ENCODE measurements at regions not wholly inside any gene's neighbourhood (a gene's known extent, or its start where the extent isn't known, plus 50 kb on each side); places are given as distances from the start of the nearest gene placed in this dataset.

DNA sequence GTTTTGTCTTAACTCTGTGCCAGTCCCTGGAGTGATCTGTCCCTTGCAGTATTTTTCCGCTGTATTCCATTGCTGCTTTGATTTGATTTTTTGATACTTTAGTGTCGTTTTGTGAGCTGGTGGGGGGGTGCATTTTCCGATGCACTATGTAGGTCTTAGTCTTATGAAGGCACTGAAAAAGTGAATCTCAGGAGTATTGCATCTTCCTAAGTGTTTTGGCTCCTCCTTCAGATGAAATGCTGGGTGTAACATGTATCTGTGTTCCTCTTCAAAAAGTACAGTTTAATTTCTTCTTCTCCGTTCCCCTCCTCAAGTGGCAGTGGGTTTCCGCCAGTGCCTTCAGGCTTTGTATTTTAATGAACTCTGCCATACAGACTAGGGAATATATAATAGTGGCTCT, 580.7 kb upstream of the GJE1 start:
- Histone ChIP-seq H3K36me3 (ENCODE audit: control insufficient read depth, insufficient read depth, low read length) (no peaks in the 10 kb centered on the region), H3K4me1 (ENCODE audit: control insufficient read depth, insufficient read depth, low read length) (no peaks in the 10 kb centered on the region), H3K27me3 (ENCODE audit: control insufficient read depth, insufficient read depth, low read length) (no peaks in the 10 kb centered on the region), H3K4me3 (ENCODE audit: low read depth, low read length) (no peak overlapping the region), H3K27ac (ENCODE audit: low read depth, low read length) (peak overlapping the region; percentile 6), H3K9me3 (ENCODE audit: control insufficient read depth, insufficient read depth, low read length) (peaks cover 1% of the 10 kb centered on the region)
- WGBS (ENCODE audit: insufficient coverage) = 80% methylated on average over 1 of the region's 5 CpGs
- DNase-seq (ENCODE audit: low read depth in 4 of 6, low spot score in 6 of 6) = no peak

DNA sequence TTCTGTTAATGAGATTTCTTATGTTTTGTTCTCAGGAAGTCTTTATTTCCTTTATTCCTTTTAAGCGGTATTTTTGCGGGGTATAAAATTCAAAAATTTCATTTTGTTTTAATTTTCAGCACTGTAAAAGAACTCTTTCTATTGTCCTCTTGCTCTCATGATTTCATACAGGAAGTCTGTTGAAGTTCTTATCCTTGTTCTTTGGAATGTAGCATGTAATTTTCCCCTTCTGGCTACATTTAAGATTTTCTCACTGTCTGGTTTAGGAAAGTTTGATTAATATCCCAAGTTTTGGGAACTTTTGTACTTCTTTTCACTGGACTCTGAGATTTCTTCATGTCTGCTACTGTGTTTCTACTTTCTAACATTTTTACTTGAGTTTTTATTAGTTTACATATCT, 581.4 kb upstream of the GJE1 start:
- Histone ChIP-seq H3K27me3 (ENCODE audit: control insufficient read depth, insufficient read depth, low read length) (no peaks in the 10 kb centered on the region), H3K4me3 (ENCODE audit: low read depth, low read length) (no peak overlapping the region), H3K36me3 (ENCODE audit: control insufficient read depth, insufficient read depth, low read length) (no peaks in the 10 kb centered on the region), H3K4me1 (ENCODE audit: control insufficient read depth, insufficient read depth, low read length) (no peaks in the 10 kb centered on the region), H3K9me3 (ENCODE audit: control insufficient read depth, insufficient read depth, low read length) (peaks cover 4% of the 10 kb centered on the region), H3K27ac (ENCODE audit: low read depth, low read length) (no peak overlapping the region)
- no peak for DNase-seq (ENCODE audit: low read depth in 4 of 6, low spot score in 6 of 6)
- no CpG with 5 or more reads among the region's 2 CpGs for WGBS (ENCODE audit: insufficient coverage)

DNA sequence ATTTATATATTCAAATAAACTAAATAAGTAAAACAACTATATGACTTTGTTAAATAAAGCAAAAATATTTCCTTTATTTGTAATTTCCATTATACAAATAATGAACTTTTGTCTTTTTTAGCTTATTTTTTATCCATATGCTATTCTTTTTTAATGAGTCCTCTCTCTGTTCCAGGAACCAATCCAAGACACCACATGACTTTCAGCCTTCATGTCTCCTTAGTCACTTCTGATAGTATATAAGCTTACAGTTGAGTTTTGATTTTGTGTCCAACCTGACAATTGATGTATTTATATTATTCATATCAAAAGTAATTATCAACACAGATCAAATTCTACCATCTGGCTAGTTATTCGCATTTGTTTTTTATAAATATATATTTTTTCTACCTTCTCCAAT, 582.3 kb upstream of the GJE1 start:
- WGBS (ENCODE audit: insufficient coverage) = no CpG with 5 or more reads among the region's 1 CpG
- Histone ChIP-seq H3K4me3 (ENCODE audit: low read depth, low read length) (no peak overlapping the region), H3K27me3 (ENCODE audit: control insufficient read depth, insufficient read depth, low read length) (no peaks in the 10 kb centered on the region), H3K36me3 (ENCODE audit: control insufficient read depth, insufficient read depth, low read length) (no peaks in the 10 kb centered on the region), H3K4me1 (ENCODE audit: control insufficient read depth, insufficient read depth, low read length) (no peaks in the 10 kb centered on the region), H3K27ac (ENCODE audit: low read depth, low read length) (no peak overlapping the region), H3K9me3 (ENCODE audit: control insufficient read depth, insufficient read depth, low read length) (peaks cover 4% of the 10 kb centered on the region)
- DNase-seq (ENCODE audit: low read depth in 4 of 6, low spot score in 6 of 6) = no peak

DNA sequence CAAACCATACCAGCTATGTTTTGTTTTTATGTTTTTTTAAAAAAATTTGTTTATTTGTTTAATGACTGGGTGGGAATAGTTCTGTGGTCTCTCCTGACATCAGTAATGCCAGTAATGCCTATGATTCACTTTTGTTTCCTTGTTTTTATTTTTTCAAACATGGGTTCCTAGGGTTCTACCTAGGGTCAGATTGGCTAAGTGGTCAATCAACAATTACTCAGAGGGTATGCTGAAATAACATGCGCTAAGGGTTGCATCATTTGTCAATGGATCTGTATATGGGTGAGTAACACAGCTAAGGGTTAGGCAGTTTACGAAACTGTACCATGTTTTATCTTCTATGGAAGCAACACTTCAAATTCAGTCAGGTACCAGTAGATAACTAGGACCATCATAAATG, 583.8 kb upstream of the GJE1 start:
- Histone ChIP-seq H3K36me3 (ENCODE audit: control insufficient read depth, insufficient read depth, low read length) (no peaks in the 10 kb centered on the region), H3K27me3 (ENCODE audit: control insufficient read depth, insufficient read depth, low read length) (no peaks in the 10 kb centered on the region), H3K9me3 (ENCODE audit: control insufficient read depth, insufficient read depth, low read length) (peaks cover 4% of the 10 kb centered on the region), H3K4me1 (ENCODE audit: control insufficient read depth, insufficient read depth, low read length) (no peaks in the 10 kb centered on the region), H3K27ac (ENCODE audit: low read depth, low read length) (no peak overlapping the region), H3K4me3 (ENCODE audit: low read depth, low read length) (no peak overlapping the region)
- no peak for DNase-seq (ENCODE audit: low read depth in 4 of 6, low spot score in 6 of 6)
- WGBS (ENCODE audit: insufficient coverage) = 100% methylated on average over 1 of the region's 2 CpGs

DNA sequence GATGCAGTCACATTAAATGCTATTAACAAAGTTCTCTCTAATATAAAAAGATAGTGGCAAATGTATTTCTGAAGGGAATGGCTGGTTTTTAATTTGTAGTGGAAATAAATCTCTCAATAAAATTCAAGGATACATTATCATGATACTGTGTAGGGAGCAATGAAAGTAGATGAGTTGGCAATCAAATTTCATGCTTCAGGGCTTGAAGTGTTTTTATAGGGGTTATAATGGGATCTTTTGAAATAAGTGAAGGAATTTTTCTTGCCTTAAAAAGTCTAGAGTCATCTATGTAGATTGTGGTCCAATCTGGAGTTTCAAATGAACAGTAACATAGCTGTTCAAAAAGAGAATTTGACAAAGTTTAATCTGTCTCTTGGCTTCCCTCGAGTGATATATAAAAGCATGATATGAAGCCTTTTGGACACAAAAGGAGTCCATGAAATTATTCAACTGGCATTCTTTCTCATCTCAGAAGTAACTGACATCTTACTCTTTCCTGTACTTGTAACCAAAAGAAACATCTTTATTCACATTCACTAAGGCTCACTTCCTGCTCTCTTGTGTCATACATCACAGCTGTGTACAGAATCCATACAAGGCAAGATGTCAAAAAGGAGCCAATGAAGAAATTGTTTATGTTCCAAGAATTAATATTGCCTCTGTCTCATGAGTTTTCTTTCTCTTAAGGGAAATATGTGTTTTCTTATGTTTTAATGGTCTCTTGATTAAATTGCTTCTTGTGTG, 591.0 kb upstream of the GJE1 start:
- WGBS (ENCODE audit: insufficient coverage) = no CpG with 5 or more reads among the region's 1 CpG
- H3K4me3 ChIP-seq (ENCODE audit: low read depth, low read length) = no peak overlapping the region
- H3K4me1 ChIP-seq (ENCODE audit: control insufficient read depth, insufficient read depth, low read length) = no peaks in the 10 kb centered on the region
- no peaks in the 10 kb centered on the region for H3K36me3 ChIP-seq (ENCODE audit: control insufficient read depth, insufficient read depth, low read length)
- no peak overlapping the region for H3K27ac ChIP-seq (ENCODE audit: low read depth, low read length)
- peaks cover under 1% of the 10 kb centered on the region for H3K9me3 ChIP-seq (ENCODE audit: control insufficient read depth, insufficient read depth, low read length)
- DNase-seq (ENCODE audit: low read depth in 4 of 6, low spot score in 6 of 6) = peak in 1 of 6 donors; percentile 73
- H3K27me3 ChIP-seq (ENCODE audit: control insufficient read depth, insufficient read depth, low read length) = no peaks in the 10 kb centered on the region

DNA sequence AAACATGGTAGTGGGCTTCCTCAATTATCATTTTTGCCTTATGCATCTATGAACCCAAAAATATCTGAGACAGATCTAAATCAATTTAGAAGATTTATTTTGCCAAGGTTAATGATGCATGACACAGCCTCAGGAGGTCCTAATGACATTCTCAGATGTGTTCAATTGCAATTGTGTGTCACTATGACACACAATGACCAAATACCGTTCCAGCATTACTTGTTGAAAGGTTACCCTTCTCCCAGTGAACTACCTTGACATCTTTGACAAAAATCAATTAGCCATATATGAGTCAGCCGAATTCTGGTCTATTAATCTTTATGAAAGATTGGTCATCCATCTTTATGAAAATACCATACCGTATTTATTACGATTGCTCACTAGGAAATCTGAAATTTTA, 592.5 kb upstream of the GJE1 start:
- no CpG with 5 or more reads among the region's 4 CpGs for WGBS (ENCODE audit: insufficient coverage)
- H3K4me3 ChIP-seq (ENCODE audit: low read depth, low read length) = no peak overlapping the region

DNA sequence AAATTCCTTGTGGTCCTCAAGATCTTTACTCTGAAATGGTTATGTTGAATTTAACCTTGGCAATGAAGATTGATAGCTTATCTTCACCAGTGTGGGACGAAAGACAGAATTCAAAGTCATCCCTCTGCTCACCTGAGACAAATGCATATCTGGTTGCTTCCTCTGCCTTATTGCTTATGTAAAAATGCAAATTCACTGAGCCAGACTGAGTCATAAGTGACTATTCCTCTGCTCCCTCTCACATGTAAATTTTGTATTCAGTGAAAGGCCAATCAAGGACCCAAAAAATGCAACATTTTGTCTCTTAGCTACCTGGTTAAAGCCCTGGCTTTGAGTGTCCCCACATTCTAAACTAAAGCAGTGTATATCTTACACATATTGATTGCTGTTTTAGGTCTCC, 593.1 kb upstream of the GJE1 start:
- H3K4me1 ChIP-seq (ENCODE audit: control insufficient read depth, insufficient read depth, low read length) = no peaks in the 10 kb centered on the region
- no CpG with 5 or more reads among the region's 1 CpG for WGBS (ENCODE audit: insufficient coverage)
- H3K4me3 ChIP-seq (ENCODE audit: low read depth, low read length) = no peak overlapping the region
- H3K36me3 ChIP-seq (ENCODE audit: control insufficient read depth, insufficient read depth, low read length) = no peaks in the 10 kb centered on the region
- H3K27me3 ChIP-seq (ENCODE audit: control insufficient read depth, insufficient read depth, low read length) = no peaks in the 10 kb centered on the region
- H3K27ac ChIP-seq (ENCODE audit: low read depth, low read length) = no peak overlapping the region
- DNase-seq (ENCODE audit: low read depth in 4 of 6, low spot score in 6 of 6) = no peak
- no peaks in the 10 kb centered on the region for H3K9me3 ChIP-seq (ENCODE audit: control insufficient read depth, insufficient read depth, low read length)

More for the DNA sequence above, 592.5 kb upstream of the GJE1 start:
- no peak for DNase-seq (ENCODE audit: low read depth in 4 of 6, low spot score in 6 of 6)
- no peaks in the 10 kb centered on the region for H3K4me1 ChIP-seq (ENCODE audit: control insufficient read depth, insufficient read depth, low read length)
- H3K36me3 ChIP-seq (ENCODE audit: control insufficient read depth, insufficient read depth, low read length) = no peaks in the 10 kb centered on the region
- H3K9me3 ChIP-seq (ENCODE audit: control insufficient read depth, insufficient read depth, low read length) = no peaks in the 10 kb centered on the region
- no peaks in the 10 kb centered on the region for H3K27me3 ChIP-seq (ENCODE audit: control insufficient read depth, insufficient read depth, low read length)
- no peak overlapping the region for H3K27ac ChIP-seq (ENCODE audit: low read depth, low read length)

DNA sequence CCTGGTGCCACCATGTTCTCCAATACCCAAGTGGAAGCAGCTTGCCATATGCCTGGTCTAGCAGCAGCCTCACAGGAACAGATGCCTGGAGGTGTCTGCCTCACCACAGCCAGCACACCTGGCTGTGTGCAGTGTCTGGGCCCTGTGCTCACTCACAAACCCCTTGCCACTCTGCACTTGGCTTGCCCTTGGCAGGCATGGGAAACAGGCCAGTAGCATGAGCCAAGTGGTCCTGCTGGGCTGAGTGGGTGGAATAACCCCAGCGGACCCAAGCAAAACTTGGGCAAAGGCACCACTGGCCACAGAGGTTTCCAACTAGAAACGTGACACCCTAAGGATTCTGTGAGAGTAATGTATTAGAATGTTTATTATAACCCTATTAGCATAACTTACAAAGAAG, 600.5 kb upstream of the GJE1 start:
- no peak overlapping the region for H3K27ac ChIP-seq (ENCODE audit: low read depth, low read length)
- no peaks in the 10 kb centered on the region for H3K4me1 ChIP-seq (ENCODE audit: control insufficient read depth, insufficient read depth, low read length)
- no CpG with 5 or more reads among the region's 2 CpGs for WGBS (ENCODE audit: insufficient coverage)
- DNase-seq (ENCODE audit: low read depth in 4 of 6, low spot score in 6 of 6) = no peak
- H3K36me3 ChIP-seq (ENCODE audit: control insufficient read depth, insufficient read depth, low read length) = no peaks in the 10 kb centered on the region
- no peaks in the 10 kb centered on the region for H3K9me3 ChIP-seq (ENCODE audit: control insufficient read depth, insufficient read depth, low read length)
- no peak overlapping the region for H3K4me3 ChIP-seq (ENCODE audit: low read depth, low read length)
- no peaks in the 10 kb centered on the region for H3K27me3 ChIP-seq (ENCODE audit: control insufficient read depth, insufficient read depth, low read length)

DNA sequence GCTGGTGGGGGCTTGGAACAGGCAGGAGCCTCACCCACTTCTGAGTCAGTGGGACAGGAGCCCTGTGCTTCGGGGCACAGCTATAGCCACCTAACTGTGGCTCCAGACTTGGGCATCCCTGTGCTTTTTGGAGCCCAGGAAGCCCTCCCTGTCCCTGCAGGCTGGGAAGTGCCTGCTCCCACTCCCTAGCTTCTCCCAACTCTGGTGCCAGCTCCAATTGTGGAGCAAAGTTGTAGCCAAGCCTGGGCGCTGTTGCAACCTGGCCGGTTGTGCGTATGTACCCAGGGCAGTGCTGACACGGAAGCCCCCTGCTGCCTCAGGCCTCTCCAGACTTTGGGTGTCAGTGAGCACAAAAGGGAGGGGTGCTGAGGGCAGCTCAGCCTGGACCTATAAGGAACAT, 601.7 kb upstream of the GJE1 start:
- no peaks in the 10 kb centered on the region for H3K27me3 ChIP-seq (ENCODE audit: control insufficient read depth, insufficient read depth, low read length)
- H3K27ac ChIP-seq (ENCODE audit: low read depth, low read length) = no peak overlapping the region
- H3K4me1 ChIP-seq (ENCODE audit: control insufficient read depth, insufficient read depth, low read length) = no peaks in the 10 kb centered on the region
- no peaks in the 10 kb centered on the region for H3K9me3 ChIP-seq (ENCODE audit: control insufficient read depth, insufficient read depth, low read length)
- 95% methylated on average over 5 of the region's 5 CpGs for WGBS (ENCODE audit: insufficient coverage)
- no peak for DNase-seq (ENCODE audit: low read depth in 4 of 6, low spot score in 6 of 6)
- H3K36me3 ChIP-seq (ENCODE audit: control insufficient read depth, insufficient read depth, low read length) = no peaks in the 10 kb centered on the region
- no peak overlapping the region for H3K4me3 ChIP-seq (ENCODE audit: low read depth, low read length)

DNA sequence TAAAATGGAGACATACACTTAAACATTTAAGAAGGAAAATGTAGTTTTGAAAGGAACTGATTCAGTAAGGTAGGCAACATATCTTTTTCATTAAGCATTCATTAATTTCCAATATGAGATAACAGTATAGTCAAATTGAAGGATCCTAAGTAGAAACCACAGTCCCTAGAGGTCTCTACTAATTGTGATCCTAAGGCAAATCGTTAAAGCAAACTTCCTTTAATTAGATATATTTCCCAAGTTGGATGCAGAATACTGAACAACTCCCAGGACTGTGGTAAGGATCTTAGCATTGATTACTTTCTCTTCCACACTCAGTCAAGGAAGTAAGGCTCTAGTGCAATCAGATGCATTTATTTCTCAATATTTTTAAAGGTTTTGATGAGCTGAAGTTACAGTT, 604.1 kb upstream of the GJE1 start:
- no peaks in the 10 kb centered on the region for H3K27me3 ChIP-seq (ENCODE audit: control insufficient read depth, insufficient read depth, low read length)
- no peaks in the 10 kb centered on the region for H3K36me3 ChIP-seq (ENCODE audit: control insufficient read depth, insufficient read depth, low read length)
- no peaks in the 10 kb centered on the region for H3K9me3 ChIP-seq (ENCODE audit: control insufficient read depth, insufficient read depth, low read length)
- H3K4me1 ChIP-seq (ENCODE audit: control insufficient read depth, insufficient read depth, low read length) = no peaks in the 10 kb centered on the region
- peak in 1 of 6 donors; percentile 35 for DNase-seq (ENCODE audit: low read depth in 4 of 6, low spot score in 6 of 6)
- no CpG with 5 or more reads among the region's 1 CpG for WGBS (ENCODE audit: insufficient coverage)
- no peak overlapping the region for H3K27ac ChIP-seq (ENCODE audit: low read depth, low read length)
- no peak overlapping the region for H3K4me3 ChIP-seq (ENCODE audit: low read depth, low read length)
